AG09309 (cell line): ENCODE measurements at regions not wholly inside any gene's neighbourhood (a gene's known extent, or its start where the extent isn't known, plus 50 kb on each side); places are given as distances from the start of the nearest gene placed in this dataset.

Experiments
- DNase-seq: peaks from one replicate; pipeline ENCODE4 v3.0.0-alpha.2; 2010; ENCODE audit warnings: low read depth
- H3K4me3 ChIP-seq: 2 replicates; pipeline ENCODE4 v1.5.1; 2011; ENCODE audit warnings: mild to moderate bottlenecking, low read depth, low read length, moderate library complexity; ENCODE audit not compliant: control insufficient read depth
- TF ChIP-seq, protein P1 (sequence below): IDR thresholded peaks from 2 replicates; pipeline ENCODE4 v1.5.1; 2011; ENCODE audit warnings: mild to moderate bottlenecking, low read depth, low read length, inconsistent platforms; ENCODE audit not compliant: insufficient read depth, control insufficient read depth; ENCODE audit errors: missing control alignments

DNA sequence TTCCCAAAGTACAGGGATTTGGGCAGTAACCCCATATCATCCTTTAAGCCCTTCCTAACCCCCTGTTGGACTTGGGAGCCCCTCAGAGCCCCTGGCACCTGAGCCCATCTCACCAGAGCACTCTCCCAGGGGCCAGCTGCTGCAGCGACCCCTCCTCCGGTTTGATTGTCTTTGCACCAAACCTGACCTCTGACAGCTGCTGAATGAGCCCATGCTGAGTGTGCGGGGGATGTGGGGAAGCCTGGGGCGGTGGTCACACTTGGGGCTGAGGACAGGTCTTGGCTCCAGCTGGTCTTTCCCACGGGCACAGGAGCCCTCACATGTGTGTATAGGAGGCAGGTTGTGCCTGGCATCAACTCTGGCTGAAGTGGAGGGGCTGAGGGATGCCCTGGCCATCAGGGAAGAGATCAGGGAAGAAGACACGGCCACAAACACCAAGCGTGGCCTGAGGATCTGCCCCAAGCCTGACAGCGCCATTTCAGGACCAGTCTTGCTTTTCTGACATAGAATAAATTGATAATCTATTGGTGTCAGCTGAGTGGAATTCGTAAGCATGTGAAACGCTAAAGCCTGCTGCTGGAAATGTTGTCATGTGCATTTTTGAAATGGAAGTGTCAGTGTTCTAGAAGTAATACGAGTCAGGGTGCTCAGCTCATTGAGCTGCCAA is 102.4 kb downstream of the ACKR3 start:
- TF ChIP-seq, protein P1, sequence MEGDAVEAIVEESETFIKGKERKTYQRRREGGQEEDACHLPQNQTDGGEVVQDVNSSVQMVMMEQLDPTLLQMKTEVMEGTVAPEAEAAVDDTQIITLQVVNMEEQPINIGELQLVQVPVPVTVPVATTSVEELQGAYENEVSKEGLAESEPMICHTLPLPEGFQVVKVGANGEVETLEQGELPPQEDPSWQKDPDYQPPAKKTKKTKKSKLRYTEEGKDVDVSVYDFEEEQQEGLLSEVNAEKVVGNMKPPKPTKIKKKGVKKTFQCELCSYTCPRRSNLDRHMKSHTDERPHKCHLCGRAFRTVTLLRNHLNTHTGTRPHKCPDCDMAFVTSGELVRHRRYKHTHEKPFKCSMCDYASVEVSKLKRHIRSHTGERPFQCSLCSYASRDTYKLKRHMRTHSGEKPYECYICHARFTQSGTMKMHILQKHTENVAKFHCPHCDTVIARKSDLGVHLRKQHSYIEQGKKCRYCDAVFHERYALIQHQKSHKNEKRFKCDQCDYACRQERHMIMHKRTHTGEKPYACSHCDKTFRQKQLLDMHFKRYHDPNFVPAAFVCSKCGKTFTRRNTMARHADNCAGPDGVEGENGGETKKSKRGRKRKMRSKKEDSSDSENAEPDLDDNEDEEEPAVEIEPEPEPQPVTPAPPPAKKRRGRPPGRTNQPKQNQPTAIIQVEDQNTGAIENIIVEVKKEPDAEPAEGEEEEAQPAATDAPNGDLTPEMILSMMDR, result no peak
- DNase-seq, result no peak
- no peak overlapping the region for H3K4me3 ChIP-seq

DNA sequence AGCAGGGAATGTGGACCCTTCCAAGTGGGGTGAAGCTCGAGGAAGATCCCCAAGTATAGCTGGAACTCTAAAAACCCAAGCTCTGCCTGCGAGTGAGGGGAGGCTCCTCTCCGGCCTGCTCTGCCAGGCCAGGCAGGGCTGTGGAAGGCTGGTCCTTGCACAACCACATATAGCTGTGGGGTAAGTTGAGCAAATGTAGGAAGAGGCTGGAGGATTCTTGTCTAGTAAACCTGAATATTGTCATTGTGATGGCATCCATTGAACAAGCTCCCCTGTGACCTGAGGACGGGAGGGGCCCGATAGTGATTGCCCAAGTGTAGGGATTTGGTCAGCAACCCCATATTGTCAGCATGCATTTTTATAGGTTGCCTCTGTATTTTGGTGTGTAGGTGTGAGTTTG is 103.0 kb downstream of the ACKR3 start:
- TF ChIP-seq, protein P1, result no peak
- no peak overlapping the region for H3K4me3 ChIP-seq
- DNase-seq, result no peak

DNA sequence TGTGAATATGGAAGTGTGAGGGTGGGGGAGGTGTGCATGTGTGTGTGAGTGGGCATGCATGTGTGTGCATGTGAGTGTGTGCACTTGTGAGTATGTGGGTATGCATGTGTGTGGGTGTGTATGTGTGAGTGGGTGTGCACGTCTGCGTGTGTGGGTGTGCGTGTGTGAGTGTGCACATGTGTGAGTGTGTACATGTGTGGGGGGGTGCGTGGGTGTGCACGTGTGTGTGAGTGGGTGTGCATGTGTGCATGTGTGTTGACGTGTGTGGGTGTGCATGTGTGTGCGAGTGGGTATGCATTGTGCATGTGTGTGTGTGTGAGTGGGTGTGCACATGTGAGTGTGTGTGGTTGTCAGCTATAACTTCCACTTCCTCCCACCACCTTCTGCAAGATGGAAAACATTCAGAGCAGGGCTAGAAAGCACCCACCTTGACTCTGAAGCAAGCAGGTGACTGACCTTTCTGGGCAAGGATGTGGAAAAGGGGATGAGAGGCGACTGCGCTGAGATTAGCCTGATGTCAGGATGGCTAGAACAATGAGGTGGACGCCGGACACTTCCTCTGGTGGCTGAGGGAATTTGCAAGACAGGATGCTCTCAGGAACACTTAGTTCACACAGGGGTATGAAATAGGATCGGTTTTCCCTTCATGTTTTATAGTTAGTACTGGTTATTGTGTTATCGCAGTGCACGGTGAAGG is 103.6 kb downstream of the ACKR3 start:
- TF ChIP-seq, protein P1, result no peak
- DNase-seq, result no peak
- no peak overlapping the region for H3K4me3 ChIP-seq

DNA sequence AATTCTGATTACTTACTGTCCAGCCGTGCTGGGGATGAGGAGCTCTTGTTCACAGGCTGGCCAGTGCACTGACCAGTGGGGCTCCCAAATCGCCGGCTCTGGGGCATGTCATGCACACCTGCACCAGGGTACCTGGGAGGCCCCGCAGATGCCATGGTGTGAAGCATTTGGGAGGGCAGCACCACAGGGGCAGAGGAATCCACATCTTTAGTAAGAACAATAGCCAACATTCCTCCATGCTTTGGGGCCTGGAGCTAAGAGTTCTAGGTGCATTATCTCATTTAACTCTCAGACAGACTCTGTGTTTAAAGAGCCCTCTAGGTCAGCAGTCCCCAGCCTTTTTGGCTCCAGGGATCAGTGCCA is 104.2 kb downstream of the ACKR3 start:
- TF ChIP-seq, protein P1, result no peak
- H3K4me3 ChIP-seq, result no peak overlapping the region
- no peak for DNase-seq

DNA sequence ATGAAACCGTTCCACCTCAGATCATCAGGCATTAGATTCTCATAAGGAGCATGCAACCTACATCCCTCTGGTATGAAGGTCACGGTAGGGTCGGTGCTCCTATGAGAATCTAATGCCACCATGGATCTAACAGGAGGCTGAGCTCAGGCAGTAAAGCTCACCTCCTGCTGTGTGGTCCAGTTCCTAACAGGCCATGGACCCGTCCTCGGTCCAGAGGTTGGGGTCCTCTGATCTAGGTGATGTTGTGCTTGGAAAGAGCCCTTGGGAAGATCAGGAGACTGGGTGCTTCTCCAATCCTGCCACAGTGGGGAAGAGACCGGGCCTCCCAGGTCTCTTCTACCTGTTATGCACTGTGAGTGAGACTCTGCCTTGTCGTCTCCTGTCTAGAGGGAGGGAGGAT is 104.6 kb downstream of the ACKR3 start:
- no peak overlapping the region for H3K4me3 ChIP-seq
- DNase-seq, result no peak

DNA sequence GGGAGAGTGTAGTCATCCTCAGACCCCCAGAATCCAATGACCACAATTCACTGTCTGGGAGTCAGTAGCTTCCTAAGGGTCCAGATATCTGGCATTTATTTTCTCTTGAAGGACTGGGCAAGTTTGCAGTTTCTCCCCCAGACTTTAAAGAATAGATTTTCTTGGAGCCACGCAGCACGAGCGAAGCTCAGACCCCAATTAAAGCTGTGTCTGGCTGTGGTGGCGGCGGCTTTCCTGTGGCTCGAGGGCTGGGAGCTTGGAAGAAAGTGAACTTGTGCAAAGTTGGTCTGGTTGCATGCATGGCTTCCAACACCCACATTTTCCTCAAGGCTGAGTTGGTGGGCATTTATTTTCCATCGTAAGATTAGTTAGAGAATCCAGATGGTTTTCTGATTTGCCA is 105.0 kb downstream of the ACKR3 start:
- H3K4me3 ChIP-seq, result no peak overlapping the region
- no peak for DNase-seq
- TF ChIP-seq, protein P1, result no peak

More for the DNA sequence above, 104.6 kb downstream of the ACKR3 start:
- TF ChIP-seq, protein P1, result no peak
